K562 (cell line): ENCODE measurements at regions not wholly inside any gene's neighbourhood (a gene's known extent, or its start where the extent isn't known, plus 50 kb on each side); places are given as distances from the start of the nearest gene placed in this dataset.

Experiments used
- ARNT ChIP-seq, 2 experiments: fragments of 450-650 bp; IDR thresholded peaks; 2 replicates each; pipeline ENCODE4 v1.6.1; 2016; ENCODE audit warnings: mild to moderate bottlenecking in 1 of 2
- HNRNPUL1 ChIP-seq: fragments of 200-400 bp; formaldehyde crosslinking; IDR thresholded peaks from 2 replicates; pipeline ENCODE4 v1.6.1; 2017; ENCODE audit warnings: low read length
- PATZ1 ChIP-seq: fragments of 250-450 bp; sonication (Bioruptor Pico); IDR thresholded peaks from 2 replicates; pipeline ENCODE4 v1.5.0; 2020; ENCODE audit warnings: mild to moderate bottlenecking, borderline replicate concordance
- POLR2AphosphoS5 ChIP-seq: IDR thresholded peaks from 2 replicates; pipeline ENCODE4 v1.6.1; 2011; ENCODE audit warnings: mild to moderate bottlenecking, low read depth, low read length, moderate library complexity; ENCODE audit not compliant: control insufficient read depth, insufficient read depth
- POLR3A ChIP-seq: IDR thresholded peaks from 2 replicates; pipeline ENCODE4 v1.6.1; 2011; ENCODE audit warnings: borderline replicate concordance, mild to moderate bottlenecking, moderate library complexity; ENCODE audit not compliant: insufficient read length, insufficient read depth; ENCODE audit errors: extremely low read depth
- RBM17 ChIP-seq: fragments of 200-400 bp; formaldehyde crosslinking; IDR thresholded peaks from 2 replicates; pipeline ENCODE4 v1.6.1; 2017; ENCODE audit warnings: low read depth, mild to moderate bottlenecking, low read length, borderline replicate concordance
- TARDBP ChIP-seq: fragments of 450-650 bp; IDR thresholded peaks from 2 replicates; pipeline ENCODE4 v1.6.1; 2016
- TF ChIP-seq, protein P1 (sequence below), 3 experiments: IDR thresholded peaks in 2 of 3; conservative IDR thresholded peaks in 1 of 3; 2 replicates each; pipeline ENCODE4 v1.5.1; 2011 to 2012; ENCODE audit warnings: low read length in 3 of 3, mild to moderate bottlenecking in 3 of 3, control low read depth in 2 of 3, improper control_type of control experiment in 1 of 3, inconsistent platforms in 1 of 3, low read depth in 1 of 3, mixed read lengths in 1 of 3, moderate library complexity in 1 of 3; ENCODE audit not compliant: insufficient read depth in 2 of 3
- TF ChIP-seq, protein P2 (sequence below): fragments of 250-450 bp; sonication (Bioruptor Pico); IDR thresholded peaks from 2 replicates; pipeline ENCODE4 v1.5.0; 2021
- TF ChIP-seq, protein P3 (sequence below), 2 experiments: fragments of 200-800 bp in 1 of 2; sonication (Bioruptor generic) in 1 of 2; sonication (generic) in 1 of 2; formaldehyde crosslinking in 1 of 2; IDR thresholded peaks in 1 of 2; conservative IDR thresholded peaks in 1 of 2; 2 replicates each; pipeline versions ENCODE4 v1.5.0 to v1.6.1; 2016 to 2020; ENCODE audit warnings: missing compliant biosample characterization in 1 of 2, missing genetic modification characterization in 1 of 2, missing genetic modification reagents in 1 of 2

DNA sequence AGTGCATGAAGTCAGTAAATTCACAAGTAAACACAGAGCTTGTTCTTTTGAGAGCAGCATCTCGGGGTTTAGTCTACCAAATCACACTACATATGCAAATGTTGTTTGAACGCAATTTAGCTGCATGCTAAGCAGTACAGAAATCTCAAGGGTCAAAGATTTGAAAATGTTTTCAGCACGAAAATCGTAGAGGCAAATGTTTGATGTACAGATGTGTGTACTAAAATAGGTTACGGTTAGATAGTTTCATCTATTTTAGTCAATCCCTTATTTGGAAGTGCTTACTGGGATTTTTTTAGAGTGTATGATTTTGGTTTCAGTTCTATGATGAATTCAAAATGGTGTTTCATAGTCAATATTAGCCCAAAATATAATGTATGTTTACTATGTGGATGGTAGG, 1928.2 kb upstream of the TENM3 start:
- TF ChIP-seq, protein P1, sequence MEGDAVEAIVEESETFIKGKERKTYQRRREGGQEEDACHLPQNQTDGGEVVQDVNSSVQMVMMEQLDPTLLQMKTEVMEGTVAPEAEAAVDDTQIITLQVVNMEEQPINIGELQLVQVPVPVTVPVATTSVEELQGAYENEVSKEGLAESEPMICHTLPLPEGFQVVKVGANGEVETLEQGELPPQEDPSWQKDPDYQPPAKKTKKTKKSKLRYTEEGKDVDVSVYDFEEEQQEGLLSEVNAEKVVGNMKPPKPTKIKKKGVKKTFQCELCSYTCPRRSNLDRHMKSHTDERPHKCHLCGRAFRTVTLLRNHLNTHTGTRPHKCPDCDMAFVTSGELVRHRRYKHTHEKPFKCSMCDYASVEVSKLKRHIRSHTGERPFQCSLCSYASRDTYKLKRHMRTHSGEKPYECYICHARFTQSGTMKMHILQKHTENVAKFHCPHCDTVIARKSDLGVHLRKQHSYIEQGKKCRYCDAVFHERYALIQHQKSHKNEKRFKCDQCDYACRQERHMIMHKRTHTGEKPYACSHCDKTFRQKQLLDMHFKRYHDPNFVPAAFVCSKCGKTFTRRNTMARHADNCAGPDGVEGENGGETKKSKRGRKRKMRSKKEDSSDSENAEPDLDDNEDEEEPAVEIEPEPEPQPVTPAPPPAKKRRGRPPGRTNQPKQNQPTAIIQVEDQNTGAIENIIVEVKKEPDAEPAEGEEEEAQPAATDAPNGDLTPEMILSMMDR (IDR thresholded peaks at IDR 0.05 in 2 of 3, conservative IDR thresholded peaks at IDR 0.05 in 1 of 3; ENCODE audit: insufficient read depth in 2 of 3, low read depth in 1 of 3, low read length in 3 of 3) = no peak
- TF ChIP-seq HNRNPUL1 = no peak
- no peak for TF ChIP-seq POLR3A
- TF ChIP-seq ARNT (IDR thresholded peaks at IDR 0.05) = no peak
- no peak for TF ChIP-seq TARDBP
- TF ChIP-seq PATZ1 (CRISPR knock-in tag) = no peak
- no peak for TF ChIP-seq RBM17
- TF ChIP-seq, protein P2, sequence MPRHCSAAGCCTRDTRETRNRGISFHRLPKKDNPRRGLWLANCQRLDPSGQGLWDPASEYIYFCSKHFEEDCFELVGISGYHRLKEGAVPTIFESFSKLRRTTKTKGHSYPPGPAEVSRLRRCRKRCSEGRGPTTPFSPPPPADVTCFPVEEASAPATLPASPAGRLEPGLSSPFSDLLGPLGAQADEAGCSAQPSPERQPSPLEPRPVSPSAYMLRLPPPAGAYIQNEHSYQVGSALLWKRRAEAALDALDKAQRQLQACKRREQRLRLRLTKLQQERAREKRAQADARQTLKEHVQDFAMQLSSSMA (CRISPR knock-in tag) = no peak
- no peak for TF ChIP-seq POLR2AphosphoS5
- TF ChIP-seq, protein P3, sequence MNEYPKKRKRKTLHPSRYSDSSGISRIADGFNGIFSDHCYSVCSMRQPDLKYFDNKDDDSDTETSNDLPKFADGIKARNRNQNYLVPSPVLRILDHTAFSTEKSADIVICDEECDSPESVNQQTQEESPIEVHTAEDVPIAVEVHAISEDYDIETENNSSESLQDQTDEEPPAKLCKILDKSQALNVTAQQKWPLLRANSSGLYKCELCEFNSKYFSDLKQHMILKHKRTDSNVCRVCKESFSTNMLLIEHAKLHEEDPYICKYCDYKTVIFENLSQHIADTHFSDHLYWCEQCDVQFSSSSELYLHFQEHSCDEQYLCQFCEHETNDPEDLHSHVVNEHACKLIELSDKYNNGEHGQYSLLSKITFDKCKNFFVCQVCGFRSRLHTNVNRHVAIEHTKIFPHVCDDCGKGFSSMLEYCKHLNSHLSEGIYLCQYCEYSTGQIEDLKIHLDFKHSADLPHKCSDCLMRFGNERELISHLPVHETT (CRISPR knock-in tag; conservative IDR thresholded peaks at IDR 0.05 in 1 of 2, IDR thresholded peaks at IDR 0.05 in 1 of 2) = no peak
